GM21825 (cell line): ENCODE measurements at regions not wholly inside any gene's neighbourhood (a gene's known extent, or its start where the extent isn't known, plus 50 kb on each side); places are given as distances from the start of the nearest gene placed in this dataset.

Source experiments
- ATAC-seq: cut with Tn5 transposase; IDR thresholded peaks from one replicate; pipeline ENCODE4 v1.9.1; 2021; ENCODE audit warnings: mild to moderate bottlenecking, moderate library complexity; ENCODE audit not compliant: unreplicated experiment

- no peak for ATAC-seq
Observed at GRCh38 chr13:90168953-90169352, 1178.5 kb upstream of the MIR17HG start.

GRCh38 chr13:90170208-90170607 lies 1177.3 kb upstream of the MIR17HG start:
- no peak for ATAC-seq

- no peak for ATAC-seq
Observed at GRCh38 chr13:90171649-90172048, 1175.8 kb upstream of the MIR17HG start.

DNA sequence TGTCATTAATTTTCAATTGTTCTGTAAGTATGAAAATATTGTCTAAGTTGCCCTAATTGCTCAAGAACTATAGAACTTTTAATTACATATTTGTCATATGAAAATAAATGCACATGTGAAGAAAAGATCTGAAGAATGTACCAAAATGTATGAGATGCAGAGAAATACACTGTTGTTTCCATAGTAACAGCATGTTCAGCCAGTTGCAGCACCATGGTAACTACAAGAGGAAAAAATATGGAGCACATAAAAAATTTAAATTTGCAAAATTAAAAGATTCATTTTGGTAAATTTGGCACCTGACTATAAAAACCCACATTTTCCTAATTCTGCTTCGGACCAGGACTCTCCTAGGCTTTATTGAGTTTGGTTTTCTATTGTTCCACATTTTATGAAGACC lies 1170.0 kb upstream of the MIR17HG start:
- no peak for ATAC-seq

- no peak for ATAC-seq
Observed at GRCh38 chr13:90184355-90184754, 1163.1 kb upstream of the MIR17HG start.

- ATAC-seq = no peak
Observed at GRCh38 chr13:90185734-90186133, 1161.8 kb upstream of the MIR17HG start.

DNA sequence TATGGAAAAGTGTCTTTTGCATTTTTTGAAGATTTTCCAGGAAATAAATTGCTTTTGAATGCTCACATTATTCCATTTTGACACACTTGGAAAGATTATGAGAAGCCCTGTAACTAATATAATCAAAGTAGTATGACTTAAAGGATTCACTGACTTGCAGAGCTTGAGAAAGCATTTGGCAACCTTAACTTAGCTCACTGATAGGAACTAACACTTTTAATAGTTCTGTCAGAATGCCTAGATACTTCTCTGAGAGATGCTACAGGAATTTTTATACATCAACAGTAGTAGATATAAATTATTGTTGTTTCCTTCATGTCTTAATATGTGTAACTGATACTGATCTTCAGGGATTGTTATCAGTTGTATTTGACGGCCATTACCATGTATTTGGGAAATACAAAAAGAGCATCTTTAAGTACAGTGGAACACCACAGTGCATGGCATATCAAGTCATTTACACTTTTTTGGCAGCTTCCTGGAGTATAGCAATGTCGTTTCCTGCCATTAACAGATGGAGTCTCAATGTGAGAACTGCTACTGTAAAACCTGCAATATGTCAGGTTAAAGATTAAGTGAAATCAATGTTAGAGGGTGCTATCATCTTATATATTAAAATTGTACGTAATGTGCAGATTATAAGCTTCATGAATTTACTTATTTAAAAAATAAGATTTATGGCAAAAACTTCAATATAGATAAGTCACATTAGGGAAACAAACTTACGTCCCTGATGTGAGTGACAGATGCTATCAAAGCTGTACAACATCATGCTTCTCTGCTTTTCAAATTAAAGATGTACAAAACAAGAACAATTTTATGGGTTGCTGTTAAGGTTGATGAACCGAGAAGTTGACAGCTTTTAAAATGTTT lies 1159.8 kb upstream of the MIR17HG start:
- no peak for ATAC-seq

GRCh38 chr13:90188351-90188636 lies 1159.2 kb upstream of the MIR17HG start:
- ATAC-seq = no peak

DNA sequence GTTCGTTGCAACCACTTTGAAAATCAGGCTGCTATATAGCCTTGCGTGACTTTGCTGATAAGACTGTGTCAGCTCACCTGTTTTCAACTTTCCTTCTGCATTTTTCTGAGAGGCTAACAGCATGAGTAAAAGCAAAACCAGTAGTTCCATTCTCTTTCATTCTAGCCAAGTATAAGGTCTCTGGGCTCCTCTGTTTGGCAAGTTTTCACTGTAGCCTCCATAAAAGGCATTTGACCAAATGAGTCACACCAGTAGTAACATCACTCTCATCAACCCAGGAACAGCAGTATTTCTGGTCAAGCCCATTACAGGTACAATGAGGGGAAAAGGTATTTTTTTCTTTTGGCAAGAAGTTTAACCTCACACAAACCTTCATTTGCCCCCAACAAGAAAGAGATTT lies 1149.8 kb upstream of the MIR17HG start:
- no peak for ATAC-seq

DNA sequence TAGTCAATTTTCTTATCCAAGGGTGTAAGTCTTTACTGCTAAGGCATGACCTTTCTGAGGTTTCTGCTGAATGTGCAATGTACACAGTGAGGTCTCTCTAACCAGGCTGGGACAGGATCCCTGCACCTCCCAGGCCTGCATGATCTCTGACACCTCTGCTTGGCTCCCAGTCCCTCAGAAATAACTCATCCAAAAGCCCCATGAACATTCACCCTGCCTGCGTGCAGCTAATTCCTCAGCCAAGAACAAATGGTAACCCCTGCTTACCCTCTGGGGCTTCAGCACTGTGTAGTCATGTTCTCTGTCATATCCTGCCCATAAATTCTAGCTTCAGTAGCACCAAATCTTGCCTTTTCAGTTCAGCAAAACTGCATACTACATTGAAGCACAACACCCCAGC lies 1146.3 kb upstream of the MIR17HG start:
- no peak for ATAC-seq

DNA sequence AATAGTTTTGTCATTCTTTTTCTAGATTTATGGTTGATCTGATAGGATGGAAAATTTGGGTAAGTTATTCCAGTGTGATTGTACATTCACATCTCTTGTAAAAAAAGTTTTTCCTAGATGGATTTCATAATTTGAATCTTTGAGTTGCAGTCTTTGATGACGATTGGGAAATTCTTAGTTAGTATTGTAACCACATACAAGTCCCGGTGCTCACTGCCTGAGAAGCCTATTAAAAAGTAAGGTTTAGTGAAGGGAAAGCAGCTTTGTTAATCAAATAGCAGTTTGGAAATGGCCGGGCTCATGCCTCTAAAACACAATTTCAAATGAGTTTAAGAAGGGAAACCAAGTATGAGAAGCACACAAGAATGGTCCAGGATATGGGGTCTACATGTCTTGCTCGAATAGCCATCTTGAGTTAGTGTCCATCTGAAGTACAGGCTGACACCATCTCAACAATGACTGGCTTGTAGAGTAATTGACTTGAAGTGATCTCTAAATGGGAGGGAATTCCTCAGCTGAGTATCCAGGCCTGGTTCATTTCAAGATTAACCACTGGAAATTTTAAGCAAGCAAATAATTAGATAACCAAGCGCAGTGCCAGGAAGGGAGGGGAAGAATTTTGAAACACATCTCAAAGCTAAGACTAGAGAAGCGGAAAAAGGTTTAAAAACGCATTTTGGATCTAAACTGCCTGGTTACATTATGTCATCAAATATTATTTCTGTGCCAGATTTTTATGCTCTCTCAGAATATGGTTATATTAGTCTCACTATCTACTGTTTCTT lies 1145.6 kb upstream of the MIR17HG start:
- no peak for ATAC-seq

- no peak for ATAC-seq
Observed at GRCh38 chr13:90205081-90205480, 1142.4 kb upstream of the MIR17HG start.

- no peak for ATAC-seq
Observed at GRCh38 chr13:90205911-90206310, 1141.6 kb upstream of the MIR17HG start.

GRCh38 chr13:90217275-90217674 lies 1130.2 kb upstream of the MIR17HG start:
- no peak for ATAC-seq

GRCh38 chr13:90222758-90223157 lies 1124.7 kb upstream of the MIR17HG start:
- ATAC-seq = no peak

- no peak for ATAC-seq
Observed at GRCh38 chr13:90230311-90230710, 1117.2 kb upstream of the MIR17HG start.

- ATAC-seq = no peak
Observed at GRCh38 chr13:90232291-90232690, 1115.2 kb upstream of the MIR17HG start.

DNA sequence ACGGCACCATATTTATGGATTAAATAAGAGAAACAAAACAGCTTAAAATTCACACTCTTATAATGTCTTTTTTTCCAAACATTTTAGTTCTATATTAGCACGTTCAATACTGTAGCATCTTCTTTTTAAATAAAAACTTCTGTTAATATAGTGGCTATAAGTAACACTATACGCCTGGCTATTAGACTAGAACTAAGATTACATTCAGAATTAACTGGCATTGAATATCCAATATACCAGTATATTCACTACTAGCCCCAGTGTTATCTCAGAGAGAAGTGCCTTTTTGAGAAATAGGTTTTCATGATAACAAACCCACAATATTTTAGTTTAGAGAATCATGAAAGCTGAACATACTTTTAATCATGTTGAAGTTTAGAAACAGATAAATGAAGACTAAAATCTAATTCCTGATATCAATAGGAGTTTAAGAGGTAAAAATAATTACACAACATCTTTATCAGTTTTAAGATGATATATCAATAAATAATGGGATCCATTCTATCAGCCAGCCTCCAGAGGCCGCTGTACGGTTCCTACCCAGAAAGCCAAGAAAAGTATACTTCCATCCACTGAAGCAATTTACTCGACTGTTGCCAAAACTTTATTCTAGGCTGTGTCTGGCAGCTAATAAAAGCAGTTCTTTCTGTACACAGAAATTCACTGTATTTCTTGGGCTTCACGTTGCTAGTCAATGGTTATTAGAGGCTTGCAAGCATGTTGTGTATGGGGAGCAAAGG lies 1113.4 kb upstream of the MIR17HG start:
- no peak for ATAC-seq

DNA sequence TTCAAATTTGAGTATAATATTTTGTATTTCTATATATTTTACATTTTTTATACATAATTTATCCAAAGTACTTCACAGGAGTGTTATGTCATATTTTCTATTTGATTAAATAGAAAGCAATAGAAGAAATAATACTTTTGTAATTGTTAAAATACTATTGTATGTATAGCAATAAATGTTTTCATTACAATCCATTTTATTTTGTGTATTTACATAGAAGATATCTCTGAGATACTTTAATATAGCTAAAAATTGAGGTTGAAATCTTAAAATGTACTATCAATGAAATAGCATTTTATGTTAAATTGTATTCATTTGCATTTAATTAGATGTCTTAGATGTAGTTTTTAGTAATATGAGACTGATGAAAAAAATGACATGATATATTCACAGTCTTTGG lies 1109.6 kb upstream of the MIR17HG start:
- no peak for ATAC-seq

DNA sequence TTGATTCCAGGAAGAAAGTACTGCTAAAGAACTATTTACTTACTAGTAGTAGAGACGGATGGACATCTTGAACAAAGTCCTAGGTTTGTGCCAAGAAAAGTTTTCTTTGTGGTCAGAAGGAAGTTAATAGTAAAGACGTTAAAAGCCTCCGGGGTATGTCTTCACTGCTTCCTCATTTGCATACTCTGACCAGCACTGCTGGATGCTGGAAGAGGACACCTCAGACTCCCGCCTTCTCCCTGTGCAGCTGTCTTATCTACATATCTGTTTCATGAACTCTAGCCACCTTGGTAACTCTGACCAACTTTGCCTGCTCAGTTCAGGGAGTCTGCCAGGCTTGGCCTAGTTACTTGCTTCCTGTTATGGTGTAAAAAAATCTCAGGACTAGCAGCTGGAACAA lies 1109.1 kb upstream of the MIR17HG start:
- no peak for ATAC-seq

- no peak for ATAC-seq
Observed at GRCh38 chr13:90239130-90239529, 1108.4 kb upstream of the MIR17HG start.

DNA sequence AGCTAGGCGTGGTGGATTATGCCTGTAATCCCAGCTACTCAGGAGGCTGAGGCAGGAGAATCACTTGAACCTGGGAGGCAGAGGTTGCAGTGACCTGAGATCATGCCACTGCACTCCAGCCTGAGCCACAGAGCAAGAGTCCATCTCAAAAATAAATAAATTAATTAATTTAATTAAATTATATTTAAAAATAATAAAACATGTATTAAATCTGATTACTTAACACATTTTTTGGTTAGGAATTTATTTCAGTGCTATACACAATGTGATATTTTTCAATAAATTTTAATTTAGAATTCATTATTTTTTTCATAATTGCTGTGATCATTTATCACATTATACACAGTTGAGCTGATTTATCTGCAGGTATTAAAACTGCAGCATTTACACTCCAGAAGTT lies 1101.5 kb upstream of the MIR17HG start:
- no peak for ATAC-seq
